HL-60 (cell line): ENCODE measurements at regions not wholly inside any gene's neighbourhood (a gene's known extent, or its start where the extent isn't known, plus 50 kb on each side); places are given as distances from the start of the nearest gene placed in this dataset.

ENCODE experiments used
- DNase-seq, 2 experiments: peaks; one replicate each; pipeline ENCODE4 v3.0.0-alpha.2; 2010 to 2020; ENCODE audit warnings: low read depth in 1 of 2, low spot score in 1 of 2
- H3K27ac ChIP-seq: fragments of 250-450 bp; sonication (Bioruptor Pico); replicated peaks from 2 replicates; pipeline ENCODE4 v1.5.1; 2020; ENCODE audit warnings: mild to moderate bottlenecking, moderate library complexity
- H3K27me3 ChIP-seq: fragments of 250-450 bp; sonication (Bioruptor Pico); 2 replicates; pipeline ENCODE4 v1.5.1; 2021; ENCODE audit warnings: mild to moderate bottlenecking, moderate library complexity; ENCODE audit not compliant: insufficient read depth, poor library complexity, severe bottlenecking
- H3K4me3 ChIP-seq: replicated peaks from 2 replicates; pipeline ENCODE4 v1.5.1; 2011; ENCODE audit warnings: mild to moderate bottlenecking, control low read depth, low read length; ENCODE audit not compliant: insufficient read depth
- GABPA ChIP-seq: IDR thresholded peaks from 2 replicates; pipeline ENCODE4 v1.6.1; 2012; ENCODE audit warnings: low read depth
- POLR2AphosphoS5 ChIP-seq: IDR thresholded peaks from 2 replicates; pipeline ENCODE4 v1.6.1; 2012; ENCODE audit warnings: low read depth
- SPI1 ChIP-seq: IDR thresholded peaks from 2 replicates; pipeline ENCODE4 v1.6.1; 2012; ENCODE audit warnings: low read depth, mild to moderate bottlenecking, borderline replicate concordance
- TF ChIP-seq, protein P1 (sequence below): IDR thresholded peaks from 2 replicates; pipeline ENCODE4 v1.6.1; 2012; ENCODE audit warnings: low read depth; ENCODE audit not compliant: insufficient replicate concordance
- TF ChIP-seq, protein P2 (sequence below): IDR thresholded peaks from one replicate; pipeline ENCODE4 v1.5.1; 2011; ENCODE audit warnings: low read length, control low read depth, inconsistent platforms; ENCODE audit not compliant: insufficient read depth

DNA sequence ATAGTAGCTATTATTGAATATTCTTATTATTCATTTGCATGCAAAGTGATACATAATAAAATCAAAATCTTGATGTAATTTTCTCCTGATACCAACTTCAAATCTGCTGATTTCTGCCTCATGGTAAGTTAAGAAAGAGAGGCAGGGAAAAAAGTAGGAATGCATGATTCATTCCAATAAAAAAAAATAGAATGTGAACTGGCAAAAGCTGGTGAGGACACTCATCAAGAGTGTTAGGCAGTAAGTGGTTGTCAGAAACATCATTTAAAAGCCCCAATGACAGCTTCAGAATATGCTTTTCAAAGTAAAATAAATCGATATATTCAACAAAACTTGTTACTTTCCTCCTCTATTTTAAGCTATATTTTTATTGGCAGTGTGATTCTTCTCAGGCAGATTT, 979.1 kb downstream of the TECRL start:
- no peak overlapping the region for H3K27ac ChIP-seq
- no peaks in the 10 kb centered on the region for H3K27me3 ChIP-seq
- no peak for DNase-seq
- H3K4me3 ChIP-seq, result no peak overlapping the region
- TF ChIP-seq, protein P1, sequence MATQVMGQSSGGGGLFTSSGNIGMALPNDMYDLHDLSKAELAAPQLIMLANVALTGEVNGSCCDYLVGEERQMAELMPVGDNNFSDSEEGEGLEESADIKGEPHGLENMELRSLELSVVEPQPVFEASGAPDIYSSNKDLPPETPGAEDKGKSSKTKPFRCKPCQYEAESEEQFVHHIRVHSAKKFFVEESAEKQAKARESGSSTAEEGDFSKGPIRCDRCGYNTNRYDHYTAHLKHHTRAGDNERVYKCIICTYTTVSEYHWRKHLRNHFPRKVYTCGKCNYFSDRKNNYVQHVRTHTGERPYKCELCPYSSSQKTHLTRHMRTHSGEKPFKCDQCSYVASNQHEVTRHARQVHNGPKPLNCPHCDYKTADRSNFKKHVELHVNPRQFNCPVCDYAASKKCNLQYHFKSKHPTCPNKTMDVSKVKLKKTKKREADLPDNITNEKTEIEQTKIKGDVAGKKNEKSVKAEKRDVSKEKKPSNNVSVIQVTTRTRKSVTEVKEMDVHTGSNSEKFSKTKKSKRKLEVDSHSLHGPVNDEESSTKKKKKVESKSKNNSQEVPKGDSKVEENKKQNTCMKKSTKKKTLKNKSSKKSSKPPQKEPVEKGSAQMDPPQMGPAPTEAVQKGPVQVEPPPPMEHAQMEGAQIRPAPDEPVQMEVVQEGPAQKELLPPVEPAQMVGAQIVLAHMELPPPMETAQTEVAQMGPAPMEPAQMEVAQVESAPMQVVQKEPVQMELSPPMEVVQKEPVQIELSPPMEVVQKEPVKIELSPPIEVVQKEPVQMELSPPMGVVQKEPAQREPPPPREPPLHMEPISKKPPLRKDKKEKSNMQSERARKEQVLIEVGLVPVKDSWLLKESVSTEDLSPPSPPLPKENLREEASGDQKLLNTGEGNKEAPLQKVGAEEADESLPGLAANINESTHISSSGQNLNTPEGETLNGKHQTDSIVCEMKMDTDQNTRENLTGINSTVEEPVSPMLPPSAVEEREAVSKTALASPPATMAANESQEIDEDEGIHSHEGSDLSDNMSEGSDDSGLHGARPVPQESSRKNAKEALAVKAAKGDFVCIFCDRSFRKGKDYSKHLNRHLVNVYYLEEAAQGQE, result no peak
- no peak for TF ChIP-seq POLR2AphosphoS5
- TF ChIP-seq, protein P2, sequence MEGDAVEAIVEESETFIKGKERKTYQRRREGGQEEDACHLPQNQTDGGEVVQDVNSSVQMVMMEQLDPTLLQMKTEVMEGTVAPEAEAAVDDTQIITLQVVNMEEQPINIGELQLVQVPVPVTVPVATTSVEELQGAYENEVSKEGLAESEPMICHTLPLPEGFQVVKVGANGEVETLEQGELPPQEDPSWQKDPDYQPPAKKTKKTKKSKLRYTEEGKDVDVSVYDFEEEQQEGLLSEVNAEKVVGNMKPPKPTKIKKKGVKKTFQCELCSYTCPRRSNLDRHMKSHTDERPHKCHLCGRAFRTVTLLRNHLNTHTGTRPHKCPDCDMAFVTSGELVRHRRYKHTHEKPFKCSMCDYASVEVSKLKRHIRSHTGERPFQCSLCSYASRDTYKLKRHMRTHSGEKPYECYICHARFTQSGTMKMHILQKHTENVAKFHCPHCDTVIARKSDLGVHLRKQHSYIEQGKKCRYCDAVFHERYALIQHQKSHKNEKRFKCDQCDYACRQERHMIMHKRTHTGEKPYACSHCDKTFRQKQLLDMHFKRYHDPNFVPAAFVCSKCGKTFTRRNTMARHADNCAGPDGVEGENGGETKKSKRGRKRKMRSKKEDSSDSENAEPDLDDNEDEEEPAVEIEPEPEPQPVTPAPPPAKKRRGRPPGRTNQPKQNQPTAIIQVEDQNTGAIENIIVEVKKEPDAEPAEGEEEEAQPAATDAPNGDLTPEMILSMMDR, result no peak
- TF ChIP-seq GABPA, result no peak
- TF ChIP-seq SPI1, result no peak

DNA sequence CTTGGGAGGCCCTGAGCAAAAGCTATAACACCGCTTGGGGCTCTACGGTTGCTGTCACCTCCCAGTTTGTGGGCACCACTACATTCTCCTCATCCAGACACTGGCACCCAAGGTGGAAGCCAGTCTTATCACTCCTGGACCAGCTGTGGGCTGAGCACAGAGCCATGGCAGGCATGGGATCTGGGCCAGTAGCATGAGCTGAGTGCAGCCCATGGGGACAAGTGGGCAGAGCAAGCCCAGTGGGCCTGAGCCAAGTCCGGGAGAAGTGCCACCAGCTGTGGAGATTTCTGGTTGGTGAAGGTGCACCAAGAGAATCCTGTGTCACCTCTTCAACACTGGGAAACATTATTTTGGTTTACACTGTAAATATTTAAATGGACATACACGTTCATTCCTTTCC, 1013.0 kb downstream of the TECRL start:
- DNase-seq, result no peak
- Histone ChIP-seq H3K4me3 (no peak overlapping the region), H3K27ac (no peak overlapping the region), H3K27me3 (no peaks in the 10 kb centered on the region)
- TF ChIP-seq, protein P2, result no peak
- TF ChIP-seq GABPA (no peak), POLR2AphosphoS5 (no peak), SPI1 (no peak)
- TF ChIP-seq, protein P1, result no peak

DNA sequence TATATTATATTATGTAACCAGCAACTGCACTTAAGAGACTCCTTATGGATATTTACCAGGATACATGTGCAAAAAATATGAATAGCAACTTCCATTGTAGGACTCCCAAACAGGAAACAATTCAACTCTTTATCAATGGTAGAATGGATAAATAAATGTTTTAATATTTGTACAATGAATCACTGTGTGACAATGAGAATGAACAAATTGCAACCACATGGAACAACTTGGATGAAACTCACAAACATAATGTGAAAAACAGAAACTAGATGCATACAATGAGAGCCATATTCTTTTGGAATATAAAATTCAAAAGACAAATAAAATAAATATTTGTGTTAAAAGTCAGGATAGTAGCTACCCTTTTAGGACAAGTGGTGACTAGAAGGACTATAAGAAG, 1015.7 kb downstream of the TECRL start:
- Histone ChIP-seq H3K27ac (no peak overlapping the region), H3K27me3 (no peaks in the 10 kb centered on the region), H3K4me3 (no peak overlapping the region)
- no peak for TF ChIP-seq SPI1
- DNase-seq, result no peak

DNA sequence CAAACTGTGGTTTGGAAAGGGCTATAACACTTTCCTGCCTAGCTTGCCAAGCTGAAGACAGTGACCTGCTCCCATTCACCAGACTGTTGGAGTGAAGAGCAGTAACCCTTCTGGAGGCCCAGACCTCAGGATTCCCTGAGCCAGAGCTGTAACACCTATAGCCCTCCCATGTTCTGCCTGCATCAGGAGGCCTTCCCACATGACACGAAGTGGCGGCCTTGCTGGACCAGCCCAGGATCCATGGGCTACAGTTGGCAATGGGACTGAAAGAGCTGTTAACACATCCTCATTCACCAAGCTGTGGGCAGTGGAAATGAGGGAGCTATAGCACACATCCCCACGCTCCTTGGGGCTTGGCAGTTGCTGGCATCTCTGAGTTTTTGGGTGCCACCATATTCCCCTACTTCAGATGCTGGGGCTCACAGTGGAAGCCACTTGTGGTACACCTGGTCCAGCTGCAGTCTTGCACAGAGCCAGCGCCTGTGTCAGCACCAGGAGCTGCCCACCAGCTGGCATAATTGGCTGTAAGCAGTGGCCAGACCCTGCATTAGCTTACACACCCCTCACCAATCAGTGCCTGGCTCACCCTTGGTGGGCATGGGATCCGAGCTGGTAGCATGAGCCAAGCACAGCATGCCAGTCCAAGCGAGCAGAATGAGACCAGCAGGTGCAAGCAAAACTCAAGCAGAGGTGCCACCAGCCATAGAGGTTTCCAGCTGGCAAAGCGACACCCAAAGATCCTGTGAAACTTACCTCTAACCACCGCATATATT, 1029.3 kb downstream of the TECRL start:
- H3K27me3 ChIP-seq, result no peaks in the 10 kb centered on the region
- H3K27ac ChIP-seq, result no peak overlapping the region
- DNase-seq, result no peak

More for the DNA sequence above, 1029.3 kb downstream of the TECRL start:
- TF ChIP-seq, protein P1, result no peak
- no peak for TF ChIP-seq GABPA
- no peak for TF ChIP-seq SPI1
- no peak for TF ChIP-seq POLR2AphosphoS5
- TF ChIP-seq, protein P2, result no peak
- H3K4me3 ChIP-seq, result no peak overlapping the region
